Endothelial cell of umbilical vein (primary cell): ENCODE measurements at regions not wholly inside any gene's neighbourhood (a gene's known extent, or its start where the extent isn't known, plus 50 kb on each side); places are given as distances from the start of the nearest gene placed in this dataset.

Experiments used
- BruUV-seq: library from RNA; stranded (reverse); fragments of 400-500 nt; replicated peaks from 2 replicates; lab custom pipeline; 2021; lab: Mats Ljungman, UMichigan
- CTCF ChIA-PET: fragments of 300-600, 350-600 bp; sonication (Branson Sonifier 250); formaldehyde crosslinking; loops from one replicate; lab custom pipeline; 2021; ENCODE audit warnings: antibody characterized with exemption, inconsistent platforms; lab: Charles Lee
- POLR2A ChIA-PET: fragments of 300-600, 350-600 bp; sonication (Branson Sonifier 250); formaldehyde crosslinking; loops from one replicate; lab custom pipeline; 2021; ENCODE audit warnings: antibody characterized with exemption, inconsistent platforms; lab: Charles Lee
- DNase-seq: peaks from one replicate; pipeline ENCODE4 v3.0.0-alpha.2; 2011; ENCODE audit warnings: low read depth, low spot score
- FAIRE-seq: peaks from 2 replicates; lab custom pipeline; 2011; peaks lifted over from hg19 to GRCh38; lab: Jason Lieb, UNC
- H2AFZ ChIP-seq: 2 replicates; pipeline ENCODE4 v1.6.0; 2012; ENCODE audit warnings: low read depth, low read length, control low read depth, inconsistent platforms
- H3K27ac ChIP-seq: 2 replicates; pipeline ENCODE4 v1.5.1; 2011; ENCODE audit warnings: low read depth, mild to moderate bottlenecking, control low read depth, low read length, moderate library complexity; ENCODE audit not compliant: insufficient read depth
- H3K27me3 ChIP-seq, 2 experiments: 2 replicates each; pipeline versions ENCODE4 v1.6.0 to v1.6.1; 2011; ENCODE audit warnings: low read length in 2 of 2, mixed read lengths in 1 of 2; ENCODE audit not compliant: control insufficient read depth in 2 of 2, insufficient read depth in 2 of 2
- H3K36me3 ChIP-seq, 2 experiments: 2 replicates in 1 of 2; 3 replicates in 1 of 2; pipeline ENCODE4 v1.5.1; 2011; ENCODE audit warnings: low read length in 2 of 2, mild to moderate bottlenecking in 1 of 2, moderate library complexity in 1 of 2; ENCODE audit not compliant: control insufficient read depth in 2 of 2, insufficient read depth in 2 of 2; ENCODE audit errors: extremely low read depth in 1 of 2
- H3K4me1 ChIP-seq: 3 replicates; pipeline ENCODE4 v1.5.1; 2011; ENCODE audit warnings: mild to moderate bottlenecking, low read length; ENCODE audit not compliant: control insufficient read depth, insufficient read depth; ENCODE audit errors: extremely low read depth
- H3K4me2 ChIP-seq: 2 replicates; pipeline ENCODE4 v1.6.1; 2011; ENCODE audit warnings: low read length, control low read depth, mixed read lengths; ENCODE audit not compliant: insufficient read depth
- H3K4me3 ChIP-seq, 3 experiments: fragments of 200-600 bp in 1 of 3; sonication (generic), shearing (Covaris generic) in 1 of 3; replicated peaks in 1 of 3; 2 replicates each; pipeline ENCODE4 v1.5.1; 2011 to 2016; ENCODE audit warnings: control low read depth in 3 of 3, low read length in 3 of 3, mild to moderate bottlenecking in 2 of 3, inconsistent platforms in 1 of 3, low read depth in 1 of 3, moderate library complexity in 1 of 3; ENCODE audit not compliant: insufficient read depth in 1 of 3
- H3K79me2 ChIP-seq: 2 replicates; pipeline ENCODE4 v1.6.0; 2012; ENCODE audit warnings: low read length, inconsistent platforms; ENCODE audit not compliant: control insufficient read depth, insufficient read depth
- H3K9ac ChIP-seq: replicated peaks from 2 replicates; pipeline ENCODE3; 2011; ENCODE audit warnings: low read length, control low read depth; ENCODE audit not compliant: insufficient read depth; ENCODE audit errors: extremely low read depth
- H3K9me1 ChIP-seq: replicated peaks from 3 replicates; pipeline ENCODE4 v1.6.0; 2011; ENCODE audit warnings: mild to moderate bottlenecking, low read length; ENCODE audit not compliant: control insufficient read depth, insufficient read depth; ENCODE audit errors: extremely low read depth
- H3K9me3 ChIP-seq: replicated peaks from 2 replicates; pipeline ENCODE4 v1.5.1; 2012; ENCODE audit warnings: low read length, inconsistent platforms; ENCODE audit not compliant: control insufficient read depth, insufficient read depth
- H4K20me1 ChIP-seq: replicated peaks from 2 replicates; pipeline ENCODE3; 2011; ENCODE audit warnings: mild to moderate bottlenecking, low read length; ENCODE audit not compliant: control insufficient read depth, insufficient read depth; ENCODE audit errors: extremely low read depth
- CTCF ChIP-seq, 2 donors: IDR thresholded peaks; 1 replicate in 1 of 2; 2 replicates in 1 of 2; pipeline ENCODE4 v1.5.1; 2011; ENCODE audit warnings: low read length in 2 of 2, mild to moderate bottlenecking in 2 of 2, moderate library complexity in 2 of 2, control low read depth in 1 of 2, inconsistent platforms in 1 of 2, low read depth in 1 of 2; ENCODE audit not compliant: insufficient read depth in 1 of 2; ENCODE audit errors: extremely low read depth in 1 of 2
- EZH2 ChIP-seq: IDR thresholded peaks from 2 replicates; pipeline ENCODE4 v1.6.1; 2012; ENCODE audit warnings: borderline replicate concordance, low read depth, mild to moderate bottlenecking, moderate library complexity, low read length, inconsistent platforms; ENCODE audit not compliant: severe bottlenecking
- FOS ChIP-seq: IDR thresholded peaks from 2 replicates; pipeline ENCODE4 v1.6.1; 2011; ENCODE audit warnings: mild to moderate bottlenecking, low read length, moderate library complexity, borderline replicate concordance; ENCODE audit not compliant: insufficient read depth
- GATA2 ChIP-seq: IDR thresholded peaks from 2 replicates; pipeline ENCODE4 v1.7.0; 2011; ENCODE audit warnings: low read depth, mild to moderate bottlenecking, moderate library complexity, mixed read lengths, low read length; ENCODE audit not compliant: insufficient read length, insufficient read depth
- JUN ChIP-seq: IDR thresholded peaks from 2 replicates; pipeline ENCODE4 v1.6.1; 2011; ENCODE audit warnings: borderline replicate concordance, low read depth; ENCODE audit not compliant: insufficient read length, insufficient read depth
- MAX ChIP-seq: IDR thresholded peaks from 2 replicates; pipeline ENCODE4 v1.6.1; 2011; ENCODE audit not compliant: insufficient read depth, insufficient read length
- MYC ChIP-seq: IDR thresholded peaks from one replicate; pipeline ENCODE4 v1.6.1; 2011; ENCODE audit warnings: mild to moderate bottlenecking, low read depth, low read length
- POLR2A ChIP-seq: IDR thresholded peaks from 2 replicates; pipeline ENCODE4 v1.6.1; 2012; ENCODE audit warnings: low read depth, mild to moderate bottlenecking, control low read depth, low read length
- POLR2AphosphoS5 ChIP-seq: IDR thresholded peaks from 2 replicates; pipeline ENCODE4 v1.6.1; 2012; ENCODE audit warnings: low read depth, mild to moderate bottlenecking, control low read depth, low read length, moderate library complexity; ENCODE audit not compliant: insufficient read depth
- dilution Hi-C: fragments of 300-500 bp; cut with MboI; formaldehyde crosslinking; loops from one replicate; pipeline ENCODE4 v1.15.0; 2019; ENCODE audit warnings: low sequenced_read_pairs; ENCODE audit not compliant: extremely low pct_ligation_motif_present
- intact Hi-C: fragments of 100-400 bp; cut with micrococcal nuclease; formaldehyde crosslinking; loops from one replicate; pipeline ENCODE4 v1.10.0; 2022

- no peaks in the 10 kb centered on the region for H3K4me1 ChIP-seq
- peaks cover 3 to 6% of the 10 kb centered on the region in 2 experiments for H3K27me3 ChIP-seq
- dilution Hi-C loops = no loop called here
- H4K20me1 ChIP-seq = no peaks in the 10 kb centered on the region
- no peaks in the 10 kb centered on the region for H3K9me1 ChIP-seq
- FAIRE-seq = no peak
- H3K4me2 ChIP-seq = no peak overlapping the region
- H3K4me3 ChIP-seq = no peak overlapping the region
- no peaks in the 10 kb centered on the region for H3K36me3 ChIP-seq
- intact Hi-C loops = no loop called here
- BruUV-seq = no TSS peak
- ChIA-PET POLR2A (no interaction called here), CTCF (no interaction called here)
- H3K27ac ChIP-seq = no peak overlapping the region
- H3K79me2 ChIP-seq = no peaks in the 10 kb centered on the region
- H2AFZ ChIP-seq = no peak overlapping the region
- TF ChIP-seq POLR2A (no peak), EZH2 (no peak), CTCF (IDR thresholded peaks at IDR 0.05; ENCODE audit: extremely low read depth in 1 of 2, insufficient read depth in 1 of 2, low read depth in 1 of 2, low read length in 2 of 2) (no peak), GATA2 (no peak), POLR2AphosphoS5 (no peak)
- DNase-seq = no peak
- H3K9me3 ChIP-seq = no peaks in the 10 kb centered on the region
- no peak overlapping the region for H3K9ac ChIP-seq
Measured at GRCh38 chr6:44563397-44563796, 175.9 kb downstream of the CDC5L start.

DNA sequence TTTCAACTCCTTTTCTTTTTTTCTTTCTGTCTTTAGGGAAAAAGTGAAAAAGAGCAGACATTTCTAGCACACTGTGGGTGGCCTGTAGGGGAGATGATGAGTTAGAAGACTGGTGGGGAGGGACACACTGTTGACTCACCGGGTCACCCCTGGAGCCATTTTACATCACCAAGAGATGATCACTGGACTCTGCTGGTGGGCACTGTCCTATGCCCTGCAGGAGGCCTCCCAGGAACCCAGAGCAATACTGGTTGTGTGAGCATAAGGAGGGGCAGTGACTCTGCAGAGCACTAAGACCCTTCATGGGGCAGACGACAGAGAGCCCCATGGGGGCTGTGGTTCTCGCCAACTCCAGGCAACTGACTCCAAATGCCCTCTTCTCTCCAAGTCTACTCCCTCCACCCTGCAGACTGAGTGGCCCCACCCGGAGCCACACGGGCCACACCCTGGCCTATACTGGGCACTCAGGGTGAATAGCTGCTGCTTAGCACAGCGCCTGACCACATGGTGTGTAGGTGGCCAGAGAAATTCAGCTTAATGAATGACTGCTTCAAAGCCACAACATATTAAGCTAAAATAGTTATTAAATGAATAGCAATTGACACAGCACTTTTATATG, 177.5 kb downstream of the CDC5L start:
- DNase-seq (no peak), FAIRE-seq (no peak)
- Histone ChIP-seq H3K4me1 (no peaks in the 10 kb centered on the region), H3K4me3 (no peak overlapping the region), H2AFZ (no peak overlapping the region), H3K9ac (no peak overlapping the region), H4K20me1 (no peaks in the 10 kb centered on the region), H3K36me3 (no peaks in the 10 kb centered on the region), H3K4me2 (no peak overlapping the region), H3K27ac (no peak overlapping the region), H3K79me2 (no peaks in the 10 kb centered on the region), H3K9me3 (no peaks in the 10 kb centered on the region), H3K27me3 (peaks cover 3 to 6% of the 10 kb centered on the region in 2 experiments), H3K9me1 (no peaks in the 10 kb centered on the region)
- BruUV-seq = no TSS peak
- POLR2A ChIA-PET = no interaction called here
- TF ChIP-seq MYC (no peak), GATA2 (no peak), JUN (no peak), MAX (no peak), FOS (no peak), CTCF (IDR thresholded peaks at IDR 0.05; ENCODE audit: extremely low read depth in 1 of 2, insufficient read depth in 1 of 2, low read depth in 1 of 2, low read length in 2 of 2) (no peak), POLR2A (no peak), EZH2 (no peak), POLR2AphosphoS5 (no peak)
- intact Hi-C loops (no loop called here), dilution Hi-C loops (no loop called here)
- CTCF ChIA-PET = no interaction called here
